Activated CD4-positive, alpha-beta T cell treated with anti-CD3 and anti-CD28 coated beads, Interleukin-2, amount 50 U/mL, for 24 hours (primary cell): ENCODE measurements at regions not wholly inside any gene's neighbourhood (a gene's known extent, or its start where the extent isn't known, plus 50 kb on each side); places are given as distances from the start of the nearest gene placed in this dataset.
"Not testable (repeated sequence)": the region's sequence is repeated elsewhere in the genome, so short reads cannot be mapped to it uniquely, and the experiment has no call there.

Experiments
- DNase-seq, 2 donors: peaks; one replicate each; pipeline ENCODE4 v3.0.0-alpha.2; 2020; ENCODE audit warnings: low read depth in 1 of 2, low spot score in 1 of 2

DNA sequence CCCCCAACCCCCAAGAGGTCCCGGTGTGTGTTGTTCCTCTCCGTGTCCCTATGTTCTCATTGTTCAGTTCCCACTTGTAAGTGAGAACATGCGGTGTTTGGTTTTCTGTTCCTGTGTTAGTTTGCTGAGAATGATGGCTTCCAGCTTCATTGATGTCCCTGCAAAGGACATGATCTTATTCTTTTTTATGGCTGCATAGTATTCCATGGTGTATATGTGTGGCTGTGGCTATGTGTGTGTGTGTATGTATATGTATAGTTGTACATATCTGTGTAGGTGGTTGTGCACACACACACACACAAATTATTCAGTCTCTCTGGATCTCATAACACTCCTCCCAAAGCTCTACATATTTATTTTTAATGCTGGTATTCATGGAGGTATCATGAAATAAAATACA, 165.8 kb upstream of the KAZN start:
- DNase-seq: not testable (repeated sequence)

DNA sequence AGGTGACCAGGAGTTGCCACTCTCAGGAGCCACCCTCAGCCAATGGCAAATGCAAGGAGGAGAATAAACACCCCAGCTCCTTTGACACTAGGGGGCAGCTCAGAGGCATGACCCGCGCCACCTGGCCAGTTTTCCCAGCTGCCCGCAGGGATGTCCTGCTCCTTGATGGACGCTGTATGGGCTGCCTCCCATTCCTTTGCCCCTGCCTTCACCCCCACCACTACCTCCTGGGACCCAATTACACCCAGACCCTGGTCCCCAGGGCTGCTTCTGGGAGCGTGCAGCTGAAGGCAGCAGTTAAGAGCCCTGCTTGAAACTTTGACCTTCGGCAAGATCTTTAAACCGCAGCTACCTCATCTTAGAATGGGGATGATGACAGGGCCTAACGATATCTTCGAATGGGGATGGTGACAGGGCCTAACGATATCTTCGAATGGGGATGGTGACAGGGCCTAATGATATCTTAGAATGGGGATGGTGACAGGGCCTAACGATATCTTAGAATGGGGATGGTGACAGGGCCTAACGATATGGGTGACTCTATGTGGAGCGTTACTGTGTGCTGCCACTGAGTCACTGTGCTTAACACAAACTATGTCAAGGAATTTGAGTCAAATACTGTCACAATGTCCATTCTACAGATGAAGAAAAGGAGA, 163.0 kb upstream of the KAZN start:
- no peak for DNase-seq

DNA sequence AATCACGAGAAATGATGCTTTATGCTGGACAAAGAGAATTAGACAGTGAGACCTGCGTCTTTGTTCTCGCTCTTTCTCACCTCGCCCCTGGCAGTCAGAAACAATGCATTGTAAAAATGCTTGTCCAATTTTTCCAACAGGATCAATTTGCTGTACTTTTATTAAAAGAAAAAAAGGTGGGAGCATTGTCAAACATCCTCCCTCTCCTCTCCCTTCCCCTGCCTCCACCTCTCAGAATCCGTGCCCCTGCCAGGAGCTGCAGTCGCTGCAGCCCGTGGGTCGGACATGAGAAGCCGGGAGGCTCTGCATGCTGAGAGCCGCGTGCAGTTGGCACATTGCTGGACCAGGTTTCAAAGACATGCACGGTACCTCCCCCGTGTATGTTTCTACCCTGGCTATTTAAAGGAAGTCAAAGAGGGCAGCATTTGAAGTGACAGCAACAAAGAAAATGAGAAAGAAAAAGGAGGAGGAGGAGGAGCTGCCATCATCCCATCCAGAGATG, 161.0 kb upstream of the KAZN start:
- DNase-seq: no peak

DNA sequence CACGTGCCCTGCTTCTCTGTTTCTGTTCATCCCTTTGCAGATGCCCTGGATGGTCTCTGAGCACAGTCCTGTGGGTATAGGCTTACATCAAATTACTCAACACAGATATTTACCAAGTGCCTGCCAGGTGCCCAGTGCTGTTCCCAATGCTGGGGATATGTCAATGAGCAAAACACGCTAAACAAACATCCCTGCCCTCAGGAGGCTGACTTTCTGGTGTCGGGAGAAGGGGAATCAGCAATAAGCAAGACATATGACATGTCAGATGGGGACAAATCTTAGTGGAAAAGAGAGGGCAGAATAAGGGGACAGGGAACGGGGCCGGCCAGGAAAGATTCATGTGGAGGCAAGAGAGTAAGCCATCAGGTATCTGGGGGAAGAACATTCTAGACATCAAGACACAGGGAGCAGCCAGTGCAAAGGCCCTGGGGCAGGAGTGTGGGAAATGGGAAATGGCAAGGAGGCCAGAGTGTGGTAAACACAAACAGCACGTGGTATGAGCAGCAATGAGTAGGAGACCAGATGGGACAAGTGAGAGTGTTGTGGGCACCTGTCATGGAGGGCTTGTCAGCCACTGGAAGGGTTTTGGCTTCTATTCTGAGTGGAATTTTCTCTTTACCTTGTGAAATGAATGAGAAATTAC, 160.2 kb upstream of the KAZN start:
- no peak for DNase-seq

DNA sequence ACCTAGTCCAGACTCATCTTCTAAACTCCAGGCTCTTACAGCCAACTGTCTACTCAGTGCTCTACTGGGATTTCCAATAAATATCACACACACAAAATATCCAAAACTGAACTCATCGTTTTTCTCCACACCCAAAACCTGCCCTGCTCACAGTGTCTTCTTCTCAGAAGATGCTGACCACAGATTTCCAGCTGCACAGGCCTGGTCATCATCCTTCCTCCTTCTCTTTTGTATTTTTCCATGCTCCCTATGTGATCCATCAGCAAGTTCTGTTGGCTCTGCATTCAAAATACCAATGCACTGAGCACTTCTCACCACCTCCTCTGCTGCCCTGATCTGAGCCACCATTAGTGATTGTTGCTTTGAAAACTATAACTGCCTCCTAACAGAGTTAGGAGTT, 159.5 kb upstream of the KAZN start:
- DNase-seq: no peak

DNA sequence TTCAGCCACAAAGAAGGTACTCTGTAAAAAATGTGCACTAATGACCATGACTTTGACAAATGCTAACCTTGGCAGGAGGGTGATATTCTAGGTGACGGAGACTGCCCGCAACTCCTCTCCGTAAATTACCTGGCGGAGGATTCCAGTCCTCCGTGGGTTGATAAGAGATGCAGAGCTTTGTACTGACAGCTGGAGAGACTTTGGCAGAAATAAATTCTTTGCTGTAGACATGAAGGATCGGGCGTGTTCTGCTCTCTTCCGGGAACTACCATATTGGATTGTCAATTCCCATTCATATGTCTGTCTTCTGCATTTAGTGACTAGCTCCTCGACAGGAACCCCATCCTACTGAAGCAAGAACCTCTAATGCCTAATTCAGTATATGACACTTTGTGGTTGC, 158.3 kb upstream of the KAZN start:
- no peak for DNase-seq

DNA sequence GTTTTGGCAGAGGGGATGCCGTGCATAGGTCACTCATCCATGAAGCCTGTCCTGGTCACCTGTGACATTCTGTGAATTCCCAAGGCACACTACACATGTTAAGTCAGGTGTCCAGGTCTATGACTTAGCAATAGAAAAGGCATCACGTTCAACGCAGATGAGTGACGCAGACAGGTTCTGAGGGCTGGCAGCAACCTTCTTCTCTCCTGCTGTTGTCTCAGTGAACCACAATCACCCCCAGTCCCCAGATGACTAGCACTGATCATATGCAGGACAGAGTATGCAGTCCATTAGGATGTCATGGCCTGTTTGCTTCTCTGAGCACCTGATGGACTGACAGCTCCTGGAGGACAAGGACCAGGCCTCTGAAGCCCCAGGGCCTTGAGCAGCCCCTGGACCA, 157.8 kb upstream of the KAZN start:
- no peak for DNase-seq

DNA sequence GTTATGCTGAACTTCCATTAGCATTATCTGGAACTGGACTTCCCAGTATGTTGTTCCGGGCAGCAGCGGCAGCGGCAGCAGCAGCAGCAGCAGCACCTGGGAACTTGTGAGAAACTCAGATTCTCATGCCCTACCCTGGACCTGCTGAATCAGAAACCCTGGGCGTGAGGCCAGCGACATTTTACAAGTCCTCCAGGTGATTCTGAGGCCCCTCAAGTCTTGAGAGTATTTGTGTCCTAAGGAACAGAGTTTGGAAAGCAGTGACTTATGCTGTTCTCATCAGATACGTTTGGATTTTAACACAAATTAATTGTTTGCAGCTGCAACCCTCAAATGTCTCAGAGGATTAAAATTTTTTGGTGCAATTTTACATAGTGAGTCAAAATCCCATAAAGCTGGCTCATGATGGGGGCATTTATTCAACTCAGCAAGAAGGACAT, 157.2 kb upstream of the KAZN start:
- no peak for DNase-seq

DNA sequence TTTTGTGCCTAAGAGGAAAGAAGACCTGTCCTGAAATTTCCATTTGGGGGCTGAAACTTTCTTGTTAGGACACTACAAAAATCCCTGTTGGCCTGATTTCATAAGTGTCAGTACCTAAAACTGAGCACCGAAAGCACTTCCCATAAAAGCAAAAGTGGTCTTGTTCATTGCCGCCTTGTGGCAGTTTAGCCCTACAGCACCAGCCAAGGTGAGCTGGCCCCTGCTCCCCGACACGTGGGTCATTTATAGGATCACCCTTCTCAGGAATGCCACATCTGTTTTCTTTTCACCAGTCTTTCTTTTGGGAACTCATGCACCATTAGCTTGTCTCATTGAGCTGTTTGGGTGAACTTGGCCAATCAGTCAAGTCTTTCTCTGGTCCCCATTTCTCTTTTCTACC, 155.8 kb upstream of the KAZN start:
- DNase-seq: no peak

DNA sequence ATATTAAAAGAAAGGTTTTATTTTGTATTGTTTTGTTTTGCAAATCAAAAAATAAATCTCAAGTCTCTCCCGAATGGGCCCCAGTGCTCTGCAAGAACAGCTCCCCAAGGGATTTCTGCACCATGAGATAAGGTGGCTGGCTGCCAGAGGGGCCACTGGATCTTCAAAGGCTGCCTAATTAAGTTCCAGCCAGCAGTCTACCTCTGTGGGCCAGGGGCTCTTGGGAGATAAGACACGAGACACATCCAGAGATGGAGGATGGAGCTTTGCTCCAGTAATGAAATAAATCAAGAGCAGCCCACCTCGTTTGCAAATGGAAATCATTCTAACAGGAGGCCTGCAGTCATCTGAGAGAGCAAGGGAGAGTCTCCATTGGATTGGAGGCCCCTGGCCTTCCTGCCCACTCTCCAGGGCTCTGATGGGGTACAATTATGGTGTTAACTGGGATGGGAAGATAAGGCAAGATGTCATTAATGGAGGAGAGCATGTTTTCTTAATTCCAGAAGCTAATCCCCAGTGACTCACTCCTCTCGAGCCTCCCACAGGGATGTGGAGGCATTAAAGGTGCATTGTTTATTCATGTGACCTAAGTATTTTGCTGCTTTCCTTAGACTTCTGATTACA, 155.2 kb upstream of the KAZN start:
- no peak for DNase-seq

DNA sequence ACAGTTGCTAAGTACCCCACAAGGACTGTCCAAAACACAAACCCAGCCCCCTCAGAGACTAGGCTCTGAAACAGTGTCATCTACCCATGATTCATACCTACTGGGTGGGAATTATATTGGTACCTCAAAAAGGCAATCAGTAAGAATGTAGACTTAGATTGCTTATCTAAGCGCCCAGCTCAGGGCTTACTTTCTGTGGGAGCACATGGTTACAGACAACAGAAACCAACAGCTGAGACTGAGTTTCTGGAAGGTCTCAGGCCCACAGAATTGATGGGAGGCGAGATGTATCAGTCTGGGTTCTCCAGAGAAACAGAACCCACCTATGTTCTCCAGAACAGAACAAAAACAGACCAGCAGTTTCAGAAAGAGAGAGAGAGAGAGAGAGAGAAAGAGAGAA, 147.3 kb upstream of the KAZN start:
- DNase-seq: no peak

DNA sequence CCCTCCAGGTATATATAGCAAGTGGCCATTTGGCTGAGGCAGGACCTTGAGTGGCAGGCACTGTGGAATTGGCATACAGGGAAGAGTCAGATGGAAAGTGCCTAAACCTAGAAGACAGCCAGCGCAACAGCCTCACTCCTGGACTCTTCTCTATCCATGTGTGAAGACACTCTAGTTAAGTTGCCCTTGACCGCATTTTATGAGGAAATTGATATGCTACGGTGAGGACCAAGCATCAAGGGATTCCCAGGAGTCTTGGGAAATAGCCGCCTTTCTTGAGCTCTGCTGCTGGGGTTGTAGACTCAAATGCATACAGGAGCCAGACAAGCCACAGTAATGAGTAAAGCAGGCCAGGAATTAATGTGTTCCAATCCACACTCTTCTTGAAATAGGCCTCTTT, 145.9 kb upstream of the KAZN start:
- no peak for DNase-seq

DNA sequence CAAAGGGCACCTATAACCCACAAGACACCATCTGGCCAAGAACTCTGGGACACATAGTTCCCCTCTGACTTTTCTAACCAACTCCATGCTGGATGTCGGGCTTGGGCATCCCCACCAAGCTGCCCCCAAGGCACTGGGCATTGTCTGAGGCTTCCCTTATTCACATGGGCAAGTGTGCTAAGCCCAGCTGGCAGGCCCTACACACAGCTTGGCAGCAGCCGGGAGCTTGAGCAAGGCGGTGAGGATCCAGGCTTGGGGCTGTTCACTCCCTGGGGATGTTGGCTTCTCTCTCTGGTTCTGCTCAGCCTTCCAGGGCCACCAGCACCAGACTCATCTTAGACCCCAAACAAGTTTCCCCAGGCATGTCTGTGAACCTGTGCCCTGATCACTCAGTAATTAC, 138.3 kb upstream of the KAZN start:
- no peak for DNase-seq

DNA sequence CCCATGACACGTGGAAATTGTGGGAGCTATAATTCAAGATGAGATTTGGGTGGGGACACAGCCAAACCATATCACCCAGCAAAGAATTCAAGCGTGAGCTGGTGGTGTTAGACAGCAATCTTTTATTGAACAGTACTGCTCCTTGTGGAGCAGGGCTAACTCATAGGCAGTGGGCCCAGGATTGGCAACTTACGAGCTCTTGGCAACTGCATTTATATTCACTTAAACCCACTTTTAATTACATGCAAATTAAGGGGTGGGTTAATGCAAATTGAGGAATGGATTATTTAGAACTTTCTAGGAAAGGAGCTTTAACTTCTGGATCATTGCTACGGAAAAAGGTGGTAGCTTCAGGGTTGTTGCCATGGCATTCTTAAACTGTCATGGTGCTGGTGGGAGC, 135.6 kb upstream of the KAZN start:
- DNase-seq: no peak

DNA sequence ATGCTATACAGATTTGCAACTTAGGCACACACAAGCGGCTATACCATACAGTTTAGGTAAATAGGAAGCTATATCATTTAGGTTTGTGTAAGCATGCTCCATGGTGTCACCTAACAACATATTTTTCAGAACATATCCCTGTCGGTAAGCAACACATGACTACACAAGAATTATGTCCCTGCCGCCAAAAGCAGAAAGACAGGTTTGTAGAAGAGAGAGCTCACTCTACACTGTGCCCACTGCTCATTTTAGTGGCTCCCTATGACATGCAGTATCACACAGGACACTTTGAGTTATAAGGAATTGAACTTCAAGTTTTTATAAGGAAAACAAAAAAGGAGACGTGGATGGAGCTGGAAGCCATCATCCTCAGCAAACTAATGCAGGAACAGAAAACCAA, 132.5 kb upstream of the KAZN start:
- no peak for DNase-seq

DNA sequence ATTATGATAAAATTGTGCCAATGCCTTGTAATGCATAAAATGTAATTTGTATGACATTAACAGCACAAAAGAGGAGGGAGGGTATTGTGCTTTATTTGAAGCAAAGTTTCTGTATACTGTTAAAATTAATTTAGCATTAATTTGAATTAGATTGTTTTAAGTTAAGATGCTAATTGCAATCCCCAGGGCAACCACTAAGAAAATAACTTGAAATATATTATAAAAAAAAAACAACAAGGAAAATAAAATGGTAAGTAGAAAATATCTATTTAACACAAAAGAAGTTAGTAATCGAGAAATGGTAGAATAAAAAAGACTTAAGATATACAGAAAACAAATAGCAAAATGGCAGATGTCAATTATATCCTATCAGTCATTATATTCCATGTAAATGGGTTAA, 131.4 kb upstream of the KAZN start:
- DNase-seq: no peak

DNA sequence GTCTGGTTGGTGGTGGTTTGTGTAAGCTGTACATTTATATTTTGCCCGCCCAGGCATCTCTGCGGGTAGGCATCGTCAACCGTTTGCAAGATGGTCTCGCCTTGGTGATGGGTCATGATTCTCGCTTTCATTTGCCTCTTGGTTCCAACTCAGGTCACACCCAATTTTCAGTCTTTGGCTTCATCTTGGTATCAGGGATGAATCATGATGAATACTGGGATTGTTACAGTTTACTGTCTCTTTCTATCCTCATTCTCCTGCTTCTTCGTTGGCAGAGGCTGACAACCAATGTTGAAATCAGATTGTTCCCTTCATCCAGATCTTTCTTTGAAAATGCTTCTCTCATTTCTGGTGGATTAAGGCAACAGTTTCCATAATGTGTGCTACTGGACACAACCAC, 129.7 kb upstream of the KAZN start:
- no peak for DNase-seq

DNA sequence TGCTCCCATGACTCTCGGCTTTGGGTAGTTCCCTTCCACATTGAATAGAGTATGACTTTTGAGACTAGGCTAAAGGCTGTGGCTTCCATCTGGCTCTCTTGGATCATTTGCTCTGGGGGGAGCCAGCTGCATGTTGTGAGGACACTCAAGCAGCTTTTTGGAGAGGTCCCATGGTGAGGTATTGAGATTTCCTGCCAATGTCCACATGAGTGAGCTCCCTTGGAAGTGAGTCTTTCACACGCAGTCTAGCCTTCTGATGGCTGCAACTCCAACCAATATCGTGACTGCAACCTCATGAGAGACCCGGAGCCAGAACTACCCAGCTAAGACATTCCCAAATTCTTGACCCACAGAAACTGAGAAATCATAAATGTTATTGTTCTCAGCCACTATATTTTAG, 127.7 kb upstream of the KAZN start:
- no peak for DNase-seq

DNA sequence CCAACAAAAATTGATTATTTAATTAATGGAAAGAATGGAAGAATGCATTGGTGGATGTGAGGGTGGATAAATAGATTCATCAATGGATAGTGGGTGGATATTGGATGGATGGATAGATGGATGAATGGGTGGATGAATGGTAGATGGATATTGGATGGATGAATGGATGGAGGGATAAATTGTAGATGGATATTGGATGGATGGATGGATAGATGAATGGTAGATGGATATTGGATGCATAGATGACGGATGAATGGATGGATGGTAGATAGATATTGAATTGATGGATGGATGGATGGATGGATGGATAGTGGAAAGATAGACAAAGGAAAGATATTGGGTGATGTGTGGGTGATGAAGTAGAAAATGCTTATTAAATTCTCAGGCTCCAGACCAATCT, 123.6 kb upstream of the KAZN start:
- no peak for DNase-seq

DNA sequence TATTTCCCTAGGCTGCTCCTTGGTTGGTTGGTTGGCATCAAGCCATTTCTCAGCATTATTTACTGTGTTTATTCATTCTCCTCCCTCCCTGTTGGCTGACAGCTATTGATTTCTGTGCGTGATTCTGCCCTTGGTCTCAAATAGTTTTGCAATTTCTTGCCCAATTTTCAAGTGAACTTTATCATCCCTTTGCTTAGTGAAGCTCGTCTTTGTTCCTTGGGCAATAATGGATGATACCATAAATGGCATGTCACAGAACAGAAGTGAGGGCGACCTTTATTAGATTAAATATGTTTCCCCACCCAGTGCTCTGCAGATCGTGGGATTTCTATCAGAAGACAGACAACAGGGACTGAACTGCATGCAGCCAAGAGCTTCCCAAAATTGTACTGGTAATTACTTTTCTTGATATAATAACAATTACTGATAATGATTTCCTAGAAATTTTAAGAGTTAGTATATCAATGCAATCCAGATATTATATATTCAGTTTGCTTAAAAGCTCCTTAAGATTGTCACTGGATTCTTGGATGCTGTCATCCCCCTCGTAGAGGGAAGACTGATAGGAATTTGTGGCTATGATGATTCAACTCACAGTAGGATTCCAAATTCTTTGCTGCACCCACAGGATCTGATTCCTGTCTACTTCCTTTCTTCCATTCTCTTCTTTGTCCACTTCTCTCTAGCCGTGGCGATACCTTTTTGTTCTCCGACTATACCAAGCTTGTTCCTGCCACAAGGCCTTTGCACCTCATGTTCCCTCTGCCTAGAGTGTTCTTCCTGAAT, 122.1 kb upstream of the KAZN start:
- DNase-seq: no peak

DNA sequence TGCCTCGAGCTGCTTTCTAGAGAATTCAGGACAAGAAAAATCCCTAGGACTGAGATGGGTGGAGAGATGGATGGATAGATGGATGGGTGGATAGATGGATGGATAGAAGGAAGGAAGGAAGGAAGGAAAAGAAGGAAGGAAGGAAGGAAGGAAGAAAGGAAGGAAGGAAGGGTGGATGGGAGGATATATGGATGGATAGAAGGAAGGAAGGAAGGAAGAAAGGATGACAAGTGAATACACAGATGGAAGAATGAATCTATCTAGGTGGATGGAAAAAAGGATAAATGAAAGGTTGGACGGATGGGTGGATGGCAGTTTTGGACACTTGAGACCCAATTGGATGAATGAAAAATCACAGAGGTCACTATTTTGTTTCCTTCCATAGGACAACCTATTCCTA, 120.4 kb upstream of the KAZN start:
- no peak for DNase-seq

DNA sequence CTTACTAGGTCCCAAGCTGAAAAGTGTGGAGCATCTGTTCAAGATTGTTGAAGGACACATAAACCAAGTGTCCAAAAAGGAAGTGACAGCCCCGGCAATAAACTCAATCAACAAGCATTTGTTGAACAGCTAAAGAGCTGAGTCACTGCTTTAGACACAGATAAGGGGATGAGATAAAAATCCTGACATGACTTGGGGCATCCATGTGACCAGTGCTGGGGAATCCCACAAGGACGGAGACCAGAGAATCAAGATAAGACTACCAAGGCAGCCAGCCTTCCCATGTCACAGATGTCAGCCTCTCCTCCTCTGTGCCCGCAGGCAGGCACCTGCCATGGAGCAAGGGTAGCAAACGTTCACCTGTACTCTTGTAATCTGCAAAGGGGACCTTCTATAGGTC, 118.6 kb upstream of the KAZN start:
- DNase-seq: no peak
